Naive thymus-derived CD4-positive, alpha-beta T cell (primary cell): ENCODE measurements at regions not wholly inside any gene's neighbourhood (a gene's known extent, or its start where the extent isn't known, plus 50 kb on each side); places are given as distances from the start of the nearest gene placed in this dataset.

Experiments used
- ATAC-seq: fragments of 150-1000 bp; cut with Tn5 transposase; 2 replicates; pipeline ENCODE4 v1.10.0; 2021; ENCODE audit warnings: mild to moderate bottlenecking, moderate library complexity
- CTCF ChIA-PET: fragments of 350-600 bp; sonication (Branson Sonifier 250); formaldehyde crosslinking; loops from one replicate; lab custom pipeline; 2021; ENCODE audit warnings: antibody characterized with exemption; lab: Charles Lee
- POLR2A ChIA-PET: fragments of 350-600 bp; sonication (Branson Sonifier 250); formaldehyde crosslinking; loops from one replicate; lab custom pipeline; 2021; ENCODE audit warnings: antibody characterized with exemption, inconsistent platforms; lab: Charles Lee
- DNase-seq, 9 donors: peaks; one replicate each; pipeline versions ENCODE4 v3.0.0 to v3.0.0-alpha.2; 2020 to 2022; ENCODE audit warnings: mixed read lengths in 1 of 9
- H3K27ac ChIP-seq: one replicate; pipeline ENCODE4 v1.7.0; 2013; ENCODE audit warnings: mild to moderate bottlenecking, low read depth, low read length, moderate library complexity
- H3K27me3 ChIP-seq, 2 donors: one replicate each; pipeline ENCODE4 v1.7.0; 2013; ENCODE audit warnings: low read length in 2 of 2, mild to moderate bottlenecking in 2 of 2, moderate library complexity in 2 of 2; ENCODE audit not compliant: control insufficient read depth in 2 of 2, insufficient read depth in 2 of 2
- H3K36me3 ChIP-seq, 3 experiments: 1 replicate in 2 of 3; 2 replicates in 1 of 3; pipeline ENCODE4 v1.7.0; 2013; ENCODE audit warnings: low read length in 3 of 3, mild to moderate bottlenecking in 3 of 3, moderate library complexity in 1 of 3; ENCODE audit not compliant: insufficient read depth in 3 of 3, control insufficient read depth in 2 of 3
- H3K4me1 ChIP-seq, 2 donors: one replicate each; pipeline ENCODE4 v1.7.0; 2013; ENCODE audit warnings: low read length in 2 of 2, mild to moderate bottlenecking in 2 of 2, moderate library complexity in 1 of 2; ENCODE audit not compliant: control insufficient read depth in 2 of 2, insufficient read depth in 2 of 2
- H3K4me3 ChIP-seq: 2 replicates; pipeline ENCODE4 v1.7.0; 2013; ENCODE audit warnings: mild to moderate bottlenecking, low read length
- H3K9me3 ChIP-seq, 3 experiments: 1 replicate in 2 of 3; 2 replicates in 1 of 3; pipeline ENCODE4 v1.7.0; 2013; ENCODE audit warnings: low read length in 3 of 3; ENCODE audit not compliant: control insufficient read depth in 2 of 3
- H3K27ac Mint-ChIP-seq, 9 donors: one replicate each; pipeline ENCODE4 v1.8.0; 2020 to 2022; ENCODE audit warnings: mixed read lengths in 9 of 9, mild to moderate bottlenecking in 8 of 9, moderate library complexity in 5 of 9, inconsistent platforms in 2 of 9
- H3K27me3 Mint-ChIP-seq, 5 donors: one replicate each; pipeline ENCODE4 v1.8.0; 2021 to 2022; ENCODE audit warnings: mixed read lengths in 5 of 5, mild to moderate bottlenecking in 1 of 5
- H3K36me3 Mint-ChIP-seq, 5 donors: one replicate each; pipeline ENCODE4 v1.8.0; 2020 to 2022; ENCODE audit warnings: mixed read lengths in 5 of 5, mild to moderate bottlenecking in 3 of 5, inconsistent platforms in 1 of 5
- H3K4me1 Mint-ChIP-seq, 7 donors: one replicate each; pipeline ENCODE4 v1.8.0; 2020 to 2022; ENCODE audit warnings: mixed read lengths in 7 of 7, mild to moderate bottlenecking in 3 of 7, inconsistent platforms in 1 of 7
- H3K4me3 Mint-ChIP-seq, 10 donors: one replicate each; pipeline ENCODE4 v1.8.0; 2020 to 2022; ENCODE audit warnings: mild to moderate bottlenecking in 10 of 10, mixed read lengths in 10 of 10, moderate library complexity in 6 of 10, inconsistent platforms in 2 of 10
- H3K9me3 Mint-ChIP-seq, 11 donors: one replicate each; pipeline ENCODE4 v1.8.0; 2020 to 2022; ENCODE audit warnings: mixed read lengths in 11 of 11, mild to moderate bottlenecking in 4 of 11, inconsistent platforms in 1 of 11, moderate library complexity in 1 of 11
- intact Hi-C, 2 donors: fragments of 100-400 bp; cut with micrococcal nuclease; formaldehyde crosslinking; loops; one replicate each; pipeline ENCODE4 v1.15.1; 2023

GRCh38 chr3:43996379-43997301, 245.0 kb upstream of the TOPAZ1 start:
- Mint-ChIP-seq H3K27me3 (peaks cover 79 to 89% (median 87%) of the 10 kb centered on the region in 5 donors), H3K4me1 (peaks cover 21 to 50% (median 42%) of the 10 kb centered on the region in 7 donors), H3K27ac (peak overlapping the region in 1 of 9 donors; percentile 81), H3K4me3 (peak overlapping the region; percentile 78 to 92 (median 84)), H3K36me3 (peaks cover 0 to 9% (median 5%) of the 10 kb centered on the region in 5 donors), H3K9me3 (peaks cover 0 to 30% (median 11%) of the 10 kb centered on the region in 11 donors)
- H3K9me3 ChIP-seq = no peaks in the 10 kb centered on the region
- H3K27ac ChIP-seq = no peak overlapping the region
- no peaks in the 10 kb centered on the region for H3K36me3 ChIP-seq
- CTCF ChIA-PET = no interaction called here
- ATAC-seq = peak; percentile 18
- POLR2A ChIA-PET = interaction anchor here (0.6 kb wide), 1 partner anchor 44 kb away, joined by 3 read pairs; no protein-coding TSS in a partner anchor
- peaks cover 8 to 28% of the 10 kb centered on the region in 2 donors for H3K27me3 ChIP-seq
- H3K4me1 ChIP-seq = peaks cover 9 to 32% of the 10 kb centered on the region in 2 donors
- intact Hi-C loops = loop anchor here in 1 of 2 donors (5.0 kb wide), 1 partner anchor 104 kb away; no protein-coding TSS in a partner anchor
- peak overlapping the region; percentile 42 for H3K4me3 ChIP-seq
- DNase-seq = peak in 3 of 9 donors; percentile 2 to 13 (median 7)

DNA sequence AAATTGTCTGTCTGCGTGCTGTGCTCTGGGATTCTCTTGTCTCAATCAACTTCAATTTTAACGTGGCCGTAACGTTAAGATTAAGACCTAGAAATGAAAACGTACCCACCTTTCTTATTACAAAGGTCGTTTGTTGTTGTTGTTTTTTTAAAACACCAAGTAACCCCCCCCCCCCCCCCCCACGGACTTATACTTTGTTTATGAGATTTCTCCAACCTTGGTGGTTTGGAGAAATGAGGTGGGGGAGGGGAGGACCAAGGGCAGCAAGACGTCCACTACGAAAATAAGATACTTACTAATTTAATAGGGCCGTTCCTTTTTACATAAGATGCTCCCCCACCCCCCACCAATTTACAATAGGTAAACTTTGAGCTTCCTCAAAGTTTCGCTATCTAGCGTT, 244.4 kb upstream of the TOPAZ1 start:
- H3K27me3 Mint-ChIP-seq = peaks cover 79 to 88% (median 85%) of the 10 kb centered on the region in 5 donors
- ChIA-PET CTCF (no interaction called here), POLR2A (no interaction called here)
- no peak for ATAC-seq
- peaks cover 8 to 28% of the 10 kb centered on the region in 2 donors for H3K27me3 ChIP-seq
- peak overlapping the region; percentile 42 for H3K4me3 ChIP-seq
- peaks cover 9 to 32% of the 10 kb centered on the region in 2 donors for H3K4me1 ChIP-seq
- no peaks in the 10 kb centered on the region for H3K36me3 ChIP-seq
- no peak for DNase-seq
- intact Hi-C loops = loop anchor here in 1 of 2 donors (5.0 kb wide), 1 partner anchor 105 kb away; no protein-coding TSS in a partner anchor
- H3K4me3 Mint-ChIP-seq = peak overlapping the region; percentile 78 to 92 (median 84)
- peaks cover 0 to 9% (median 2%) of the 10 kb centered on the region in 5 donors for H3K36me3 Mint-ChIP-seq
- no peak overlapping the region for H3K27ac ChIP-seq
- peaks cover 0 to 24% (median 8%) of the 10 kb centered on the region in 11 donors for H3K9me3 Mint-ChIP-seq
- H3K9me3 ChIP-seq = no peaks in the 10 kb centered on the region
- peak overlapping the region in 1 of 9 donors; percentile 19 for H3K27ac Mint-ChIP-seq
- peaks cover 21 to 50% (median 42%) of the 10 kb centered on the region in 7 donors for H3K4me1 Mint-ChIP-seq

- Mint-ChIP-seq H3K9me3 (peaks cover 0 to 18% (median 5%) of the 10 kb centered on the region in 11 donors), H3K4me3 (peak overlapping the region; percentile 51 to 92 (median 84)), H3K27ac (peak overlapping the region in 2 of 9 donors; percentile 42 to 65), H3K27me3 (peaks cover 82 to 89% (median 87%) of the 10 kb centered on the region in 5 donors), H3K36me3 (peaks cover 0 to 9% (median 2%) of the 10 kb centered on the region in 5 donors), H3K4me1 (peaks cover 21 to 50% (median 42%) of the 10 kb centered on the region in 7 donors)
- H3K27me3 ChIP-seq = peaks cover 8 to 26% of the 10 kb centered on the region in 2 donors
- DNase-seq = peak in 1 of 9 donors; percentile 7
- ATAC-seq = no peak
- peaks cover 9 to 32% of the 10 kb centered on the region in 2 donors for H3K4me1 ChIP-seq
- no peak overlapping the region for H3K27ac ChIP-seq
- no peaks in the 10 kb centered on the region for H3K36me3 ChIP-seq
- ChIA-PET CTCF (no interaction called here), POLR2A (no interaction called here)
- intact Hi-C loops = loop anchor here in 1 of 2 donors (5.0 kb wide), 1 partner anchor 106 kb away; no protein-coding TSS in a partner anchor
- H3K9me3 ChIP-seq = no peaks in the 10 kb centered on the region
- no peak overlapping the region for H3K4me3 ChIP-seq
These were observed 243.8 kb upstream of the TOPAZ1 start for GRCh38 chr3:43997788-43998369.

GRCh38 chr3:43998370-43998835, 243.3 kb upstream of the TOPAZ1 start:
- ChIA-PET POLR2A (no interaction called here), CTCF (no interaction called here)
- peaks cover 0 to 15% (median 0%) of the 10 kb centered on the region in 11 donors for H3K9me3 Mint-ChIP-seq
- peak overlapping the region; percentile 51 to 92 (median 84) for H3K4me3 Mint-ChIP-seq
- H3K27me3 Mint-ChIP-seq = peaks cover 82 to 89% (median 87%) of the 10 kb centered on the region in 5 donors
- Histone ChIP-seq H3K4me1 (peaks cover 9 to 32% of the 10 kb centered on the region in 2 donors), H3K9me3 (no peaks in the 10 kb centered on the region), H3K36me3 (no peaks in the 10 kb centered on the region), H3K27me3 (peaks cover 5 to 25% of the 10 kb centered on the region in 2 donors), H3K4me3 (no peak overlapping the region), H3K27ac (no peak overlapping the region)
- no peak for ATAC-seq
- peaks cover 21 to 50% (median 43%) of the 10 kb centered on the region in 7 donors for H3K4me1 Mint-ChIP-seq
- peaks cover 0 to 6% (median under 1%) of the 10 kb centered on the region in 5 donors for H3K36me3 Mint-ChIP-seq
- peak overlapping the region in 1 of 9 donors; percentile 65 for H3K27ac Mint-ChIP-seq
- peak in 1 of 9 donors; percentile 2 for DNase-seq
- intact Hi-C loops = loop anchor here in 1 of 2 donors (5.0 kb wide), 1 partner anchor 106 kb away; no protein-coding TSS in a partner anchor

DNA sequence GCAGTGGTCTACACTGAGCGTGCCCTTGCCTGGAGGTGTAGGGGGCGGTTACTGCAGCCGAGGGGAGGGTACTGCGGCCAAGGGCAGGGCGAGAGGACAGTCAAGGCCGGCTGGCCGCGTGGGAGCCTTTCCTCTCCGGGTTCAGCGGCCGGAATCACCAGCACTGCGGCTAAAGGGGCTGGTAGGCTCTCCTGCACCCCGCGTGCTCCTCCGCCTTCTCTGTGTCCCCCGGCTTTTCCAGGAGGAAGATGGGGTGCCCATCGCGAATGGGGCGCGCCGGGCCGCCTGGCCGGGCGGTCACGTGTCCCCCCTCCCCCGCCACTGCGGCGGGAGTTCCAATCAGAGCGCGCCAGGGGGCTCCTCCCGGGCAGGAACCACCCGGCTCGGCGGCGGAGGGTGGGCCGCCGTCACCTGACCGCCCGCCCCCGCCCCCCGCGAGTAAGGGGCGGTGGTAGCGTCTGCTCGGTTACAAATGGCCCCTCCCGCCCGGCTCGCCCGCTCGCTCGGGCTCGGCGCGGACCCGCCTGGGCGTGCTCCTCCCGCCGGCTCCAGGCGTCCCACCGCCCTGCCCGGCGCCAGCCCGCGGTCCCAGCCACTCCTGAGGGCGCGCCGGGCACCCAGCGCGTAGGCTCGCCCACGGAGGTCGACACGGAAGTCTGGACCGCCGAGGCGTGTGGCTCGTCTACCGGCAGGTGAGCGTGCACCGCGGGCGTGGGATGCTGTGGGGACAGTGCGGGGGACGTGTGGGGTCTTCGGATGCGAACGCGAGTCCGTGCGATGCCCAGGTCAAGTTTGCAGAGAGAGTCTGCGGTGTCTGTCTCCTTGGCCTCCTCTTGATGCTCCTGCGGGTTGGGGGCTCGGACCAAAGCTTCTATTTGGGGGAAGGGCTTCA, 242.6 kb upstream of the TOPAZ1 start:
- peaks cover 21 to 47% (median 44%) of the 10 kb centered on the region in 7 donors for H3K4me1 Mint-ChIP-seq
- CTCF ChIA-PET = no interaction called here
- Histone ChIP-seq H3K36me3 (no peaks in the 10 kb centered on the region), H3K4me3 (no peak overlapping the region), H3K4me1 (peaks cover 9 to 32% of the 10 kb centered on the region in 2 donors), H3K27ac (no peak overlapping the region), H3K9me3 (no peaks in the 10 kb centered on the region), H3K27me3 (peaks cover 5 to 25% of the 10 kb centered on the region in 2 donors)
- peak overlapping the region; percentile 51 to 92 (median 84) for H3K4me3 Mint-ChIP-seq
- intact Hi-C loops = loop anchor here in 1 of 2 donors (5.0 kb wide), 1 partner anchor 107 kb away; no protein-coding TSS in a partner anchor
- ATAC-seq (peak; percentile 16), DNase-seq (peak in 1 of 9 donors; percentile 5)
- peaks cover 0 to 12% (median 0%) of the 10 kb centered on the region in 11 donors for H3K9me3 Mint-ChIP-seq
- H3K36me3 Mint-ChIP-seq = peaks cover 0 to 5% (median 0%) of the 10 kb centered on the region in 5 donors
- peaks cover 82 to 86% (median 84%) of the 10 kb centered on the region in 5 donors for H3K27me3 Mint-ChIP-seq
- POLR2A ChIA-PET = no interaction called here
- H3K27ac Mint-ChIP-seq = no peak overlapping the region
